HG03575 (cell line): ENCODE measurements at regions not wholly inside any gene's neighbourhood (a gene's known extent, or its start where the extent isn't known, plus 50 kb on each side); places are given as distances from the start of the nearest gene placed in this dataset.

ENCODE experiments used
- ATAC-seq: cut with Tn5 transposase; IDR thresholded peaks from one replicate; pipeline ENCODE4 v1.9.1; 2021; ENCODE audit not compliant: unreplicated experiment, insufficient number of reproducible peaks, low FRiP score; ENCODE audit errors: extremely low read depth

DNA sequence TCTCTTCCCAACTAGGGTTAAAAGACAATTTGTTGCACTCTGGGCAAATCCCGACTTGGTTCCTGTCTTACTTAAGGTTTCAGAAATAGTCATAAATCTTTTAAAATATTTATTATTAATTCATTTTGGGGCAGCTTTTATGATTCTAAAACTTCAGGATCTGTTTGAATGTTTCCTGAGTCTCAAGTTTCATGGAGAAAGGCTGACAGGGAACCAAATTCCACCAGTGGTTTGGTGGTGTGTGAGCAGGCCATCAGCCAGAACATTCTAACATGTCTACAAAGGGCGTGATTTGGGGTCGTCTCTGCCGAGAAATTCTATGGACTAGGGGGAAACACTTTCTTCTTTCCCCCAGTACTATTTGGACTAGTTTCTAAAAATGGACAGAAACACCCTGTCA, 366.4 kb downstream of the ZNF521 start:
- no peak for ATAC-seq

GRCh38 chr18:24986666-24987302, 365.2 kb downstream of the ZNF521 start:
- no peak for ATAC-seq

GRCh38 chr18:24987303-24988252, 364.4 kb downstream of the ZNF521 start:
- no peak for ATAC-seq

DNA sequence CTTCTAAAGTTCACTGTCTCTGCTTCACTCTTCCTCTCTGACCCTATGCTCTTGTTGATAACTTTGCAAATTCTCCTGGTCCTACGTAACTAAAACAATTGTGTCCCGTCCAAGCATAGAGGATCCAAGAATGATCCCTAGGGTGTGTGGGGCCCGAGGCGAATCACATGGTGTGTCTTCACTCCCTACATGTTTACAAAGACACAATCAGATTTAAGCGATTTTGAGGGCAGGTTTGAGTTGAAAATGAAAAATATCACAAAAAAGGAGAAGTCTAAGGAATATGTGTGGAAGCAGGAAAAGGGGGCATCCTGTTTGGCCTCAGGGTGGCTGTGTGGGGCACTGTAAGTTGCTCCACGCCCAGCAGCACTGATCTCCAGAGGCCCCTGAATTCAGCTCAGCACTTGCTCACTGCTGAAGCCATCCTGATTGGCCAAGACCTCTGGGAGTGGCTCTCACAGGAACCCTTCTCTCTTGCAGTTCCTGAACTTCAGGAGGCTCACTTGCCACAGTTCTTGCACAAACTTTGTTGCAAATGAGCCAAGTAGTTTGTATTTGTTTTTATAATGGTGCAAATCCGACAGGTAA, 363.6 kb downstream of the ZNF521 start:
- no peak for ATAC-seq

GRCh38 chr18:24989760-24990593, 362.0 kb downstream of the ZNF521 start:
- no peak for ATAC-seq

DNA sequence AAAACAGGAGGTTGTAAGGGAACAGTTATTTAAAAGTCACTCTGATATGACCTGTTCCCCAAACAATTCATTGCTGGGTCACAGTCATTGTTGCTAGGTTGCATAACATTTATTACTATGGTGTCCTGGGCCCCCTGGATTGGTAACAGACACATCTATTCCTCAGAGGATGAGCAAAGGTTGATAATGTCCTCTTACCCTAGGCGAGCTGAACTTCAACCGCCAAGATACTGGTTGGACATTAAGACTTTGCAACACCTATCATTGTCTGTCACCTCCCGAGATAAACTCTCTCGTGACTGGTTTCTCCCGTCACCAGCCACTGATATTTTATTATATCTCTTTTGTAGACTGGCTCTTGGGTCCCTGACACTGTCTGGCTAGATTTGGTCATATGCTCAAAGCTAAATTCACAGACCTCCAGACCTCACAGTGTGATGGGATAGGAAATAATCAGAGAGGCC, 361.3 kb downstream of the ZNF521 start:
- no peak for ATAC-seq

GRCh38 chr18:24991141-24992060, 360.6 kb downstream of the ZNF521 start:
- no peak for ATAC-seq

DNA sequence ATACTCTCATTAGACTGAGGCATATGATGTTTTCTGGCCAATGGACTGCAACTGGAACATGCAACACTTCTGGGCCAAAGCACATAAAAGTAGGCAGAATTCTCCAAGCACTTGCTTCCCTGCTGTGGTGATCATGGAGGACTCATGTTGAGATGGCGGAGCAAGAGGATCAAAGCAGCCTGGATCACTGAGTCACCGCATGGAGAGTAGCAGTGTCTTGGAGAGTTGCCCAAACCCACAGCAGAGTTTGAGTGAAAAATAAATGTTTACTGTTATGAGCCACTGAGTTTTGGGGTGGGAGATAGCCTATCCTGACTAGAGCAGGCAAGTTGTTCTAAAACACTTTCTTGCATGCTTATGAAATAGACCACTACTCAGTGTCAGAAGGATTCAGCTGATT, 359.5 kb downstream of the ZNF521 start:
- no peak for ATAC-seq

DNA sequence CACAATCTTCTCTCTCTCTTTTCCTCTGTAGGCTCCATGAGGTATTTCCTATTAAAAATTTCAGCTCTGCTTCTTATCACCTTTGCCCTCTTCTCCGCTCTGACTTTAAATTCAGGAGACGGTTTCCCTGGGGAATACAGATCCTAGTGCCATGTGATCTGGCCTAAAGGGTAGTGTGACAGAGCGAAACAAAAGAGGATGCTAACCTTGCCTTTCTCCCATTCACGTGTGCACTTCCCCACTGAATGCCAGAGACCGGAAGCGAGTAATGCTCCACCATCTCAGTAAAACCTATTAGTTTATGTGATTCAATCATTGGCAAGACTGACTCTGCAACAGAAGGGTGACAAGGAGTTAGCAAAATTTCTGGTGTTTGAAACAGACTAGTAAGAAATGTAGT, 358.3 kb downstream of the ZNF521 start:
- no peak for ATAC-seq

DNA sequence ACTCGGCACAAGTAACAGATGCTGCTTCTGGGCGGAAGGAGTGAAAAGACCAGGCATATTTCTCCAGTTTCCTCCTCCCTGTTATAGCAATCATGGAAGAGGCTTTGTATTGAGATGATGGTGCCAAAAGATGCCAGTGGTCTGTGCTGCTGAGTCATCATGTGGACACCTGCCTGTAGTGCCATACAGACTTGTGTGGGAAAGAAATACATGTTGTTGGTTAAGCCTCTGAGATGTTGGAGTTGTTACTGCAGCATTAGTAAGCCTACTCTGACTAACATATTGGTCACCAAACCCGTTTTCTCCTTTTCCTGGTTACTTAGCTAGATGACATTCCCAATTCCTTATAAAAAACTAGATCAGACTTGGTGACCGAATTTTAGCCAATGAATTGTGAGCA, 356.9 kb downstream of the ZNF521 start:
- ATAC-seq = no peak

DNA sequence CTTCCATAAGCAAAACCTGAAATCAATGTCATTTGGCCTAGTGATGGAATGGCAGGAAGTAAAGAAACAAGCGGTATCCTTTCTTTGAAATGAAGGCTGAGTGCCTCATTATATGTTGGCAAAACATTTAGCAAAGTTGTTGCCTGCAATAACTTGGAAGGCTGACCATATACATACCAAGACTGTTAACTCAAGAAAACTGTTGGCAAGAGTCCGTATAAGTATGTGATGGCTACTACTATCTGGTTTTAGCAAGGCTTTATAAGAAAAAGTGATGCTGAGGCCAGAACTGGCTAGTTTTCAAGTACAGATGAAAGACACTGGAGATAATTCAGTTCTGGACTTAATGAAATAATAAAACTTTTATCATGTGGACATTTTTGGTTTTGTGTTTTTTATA, 356.2 kb downstream of the ZNF521 start:
- ATAC-seq = no peak

GRCh38 chr18:24999650-25000267, 352.2 kb downstream of the ZNF521 start:
- ATAC-seq = no peak

- ATAC-seq = no peak
These were observed 350.2 kb downstream of the ZNF521 start for GRCh38 chr18:25001803-25002202.

GRCh38 chr18:25005541-25006403, 346.2 kb downstream of the ZNF521 start:
- ATAC-seq = no peak

- no peak for ATAC-seq
These were observed 341.2 kb downstream of the ZNF521 start for GRCh38 chr18:25010623-25011374.
